GM19240 (cell line): ENCODE measurements at regions not wholly inside any gene's neighbourhood (a gene's known extent, or its start where the extent isn't known, plus 50 kb on each side); places are given as distances from the start of the nearest gene placed in this dataset.

Source experiments
- DNase-seq: peaks from one replicate; pipeline ENCODE4 v3.0.0; 2011; ENCODE audit warnings: low spot score; ENCODE audit not compliant: insufficient read length

DNA sequence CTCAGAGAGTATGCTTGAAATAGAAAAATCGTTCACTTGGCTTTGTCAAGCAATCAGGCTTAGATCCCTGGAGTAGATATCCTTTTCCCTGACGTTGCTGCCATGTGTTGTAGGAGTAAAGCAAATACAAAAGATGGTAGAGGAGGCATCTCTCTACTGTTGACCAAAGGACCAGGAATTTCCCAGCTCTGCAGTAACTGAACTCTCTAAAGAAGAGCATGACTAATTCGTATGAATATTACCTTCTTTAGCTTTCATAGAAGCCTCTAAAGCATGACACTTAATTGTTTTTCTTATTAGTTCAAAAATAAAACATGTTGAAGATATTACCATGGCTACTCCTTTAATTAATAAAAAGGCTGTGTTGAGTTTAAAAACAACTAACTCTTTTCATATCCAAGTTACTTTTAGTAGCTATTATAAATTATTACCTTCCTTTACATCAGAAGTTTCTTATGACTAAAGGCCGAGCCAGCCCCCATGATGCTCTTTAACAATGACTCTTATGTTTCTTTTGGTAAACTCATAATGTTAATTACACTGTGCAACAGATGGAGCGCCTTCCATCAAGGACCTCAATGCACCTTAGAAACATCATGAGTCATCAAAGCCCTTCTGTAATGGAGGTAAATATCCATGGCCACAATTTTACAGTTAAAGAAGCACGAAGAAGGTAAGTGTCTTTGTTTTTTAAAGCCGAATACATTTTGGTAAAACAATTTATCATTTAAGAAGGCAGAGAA lies 352.4 kb downstream of the KLF5 start:
- no peak for DNase-seq

DNA sequence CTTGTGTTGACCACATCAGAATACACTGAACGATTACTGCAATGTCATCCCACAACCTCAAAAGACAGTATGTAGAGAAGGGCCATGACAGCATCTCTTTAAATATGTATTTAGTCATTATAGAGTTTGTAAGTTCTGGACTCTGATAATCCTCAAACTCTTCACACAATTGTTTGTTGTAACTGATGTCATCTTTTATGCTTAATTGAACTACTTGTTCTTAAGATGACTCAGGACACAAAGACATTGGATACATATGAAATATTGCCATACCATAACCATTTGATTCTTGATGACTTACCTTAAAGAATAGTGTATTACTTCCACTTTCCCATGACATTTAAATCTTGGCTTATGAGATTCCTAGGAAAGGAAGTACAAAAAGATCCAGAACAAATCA lies 347.6 kb downstream of the KLF5 start:
- no peak for DNase-seq

DNA sequence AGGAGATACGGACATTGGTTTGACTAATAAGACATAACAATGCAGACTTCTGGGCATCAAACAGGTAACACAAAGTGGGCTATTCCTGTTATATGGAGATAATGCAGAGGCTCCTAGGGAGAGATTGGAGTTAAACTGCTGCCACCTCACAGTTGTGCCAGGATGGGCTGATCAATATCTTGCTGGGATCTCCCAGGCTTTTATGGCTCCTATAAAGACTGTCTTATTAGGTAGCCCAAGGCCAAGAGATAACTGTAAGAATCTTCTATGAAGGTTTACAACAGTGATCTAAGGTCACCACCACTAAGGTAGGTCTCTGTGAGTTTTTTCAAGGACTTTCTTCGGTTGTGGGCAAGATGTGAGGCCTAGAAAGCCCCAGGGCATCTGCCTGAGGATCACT lies 345.8 kb downstream of the KLF5 start:
- no peak for DNase-seq

DNA sequence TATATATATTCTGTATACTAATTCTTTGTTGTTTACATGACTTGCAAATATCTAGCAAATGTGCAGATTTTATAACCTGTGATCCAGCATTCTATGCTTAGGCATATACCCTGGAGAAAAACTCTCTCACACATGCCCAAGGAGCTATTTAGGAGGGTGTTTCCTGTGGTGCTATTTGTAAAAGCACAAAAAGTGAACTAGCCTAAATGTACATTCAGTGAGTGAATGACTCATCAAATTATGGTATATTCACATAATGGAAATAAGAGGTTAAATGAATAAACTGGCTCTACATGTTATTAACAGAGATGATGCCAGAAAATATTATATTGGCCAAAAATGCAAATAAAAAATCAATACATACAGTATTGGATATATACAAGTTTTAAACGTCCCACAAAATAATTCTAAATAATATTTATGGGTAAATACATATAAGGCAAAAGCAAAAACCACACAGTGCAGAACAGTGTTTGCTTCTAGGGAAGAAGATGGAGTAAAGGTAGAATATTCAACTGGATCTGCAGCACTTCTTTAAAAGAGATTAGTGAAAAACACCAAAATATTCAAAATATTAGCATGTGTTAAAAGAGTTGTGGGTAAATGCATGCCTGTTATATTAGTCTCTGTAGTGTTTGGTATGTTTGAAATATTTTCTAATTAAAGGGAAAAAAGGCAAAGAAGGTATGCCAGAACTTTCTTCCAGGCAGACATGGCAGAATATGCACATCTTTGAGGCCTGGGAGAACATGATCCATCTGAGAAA lies 344.7 kb downstream of the KLF5 start:
- no peak for DNase-seq

DNA sequence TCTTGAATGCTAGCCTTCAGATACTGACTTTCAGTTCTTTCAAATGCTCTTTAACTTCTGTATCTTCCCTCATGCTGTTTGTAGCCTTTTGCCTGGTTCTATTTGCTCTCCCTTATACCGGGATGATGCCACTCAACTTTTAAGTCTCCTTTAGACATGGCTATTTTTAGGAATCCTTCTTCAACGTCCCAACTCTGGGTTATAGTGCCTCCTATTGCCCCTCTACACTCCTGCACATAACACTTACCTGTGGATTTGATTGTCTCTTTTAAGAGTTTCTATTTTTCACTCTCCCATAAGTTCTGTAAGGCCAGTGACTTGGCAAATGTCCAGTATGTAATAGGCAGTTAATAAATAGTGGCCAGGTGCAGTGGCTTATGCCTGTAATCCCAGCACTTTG lies 343.0 kb downstream of the KLF5 start:
- DNase-seq: no peak

DNA sequence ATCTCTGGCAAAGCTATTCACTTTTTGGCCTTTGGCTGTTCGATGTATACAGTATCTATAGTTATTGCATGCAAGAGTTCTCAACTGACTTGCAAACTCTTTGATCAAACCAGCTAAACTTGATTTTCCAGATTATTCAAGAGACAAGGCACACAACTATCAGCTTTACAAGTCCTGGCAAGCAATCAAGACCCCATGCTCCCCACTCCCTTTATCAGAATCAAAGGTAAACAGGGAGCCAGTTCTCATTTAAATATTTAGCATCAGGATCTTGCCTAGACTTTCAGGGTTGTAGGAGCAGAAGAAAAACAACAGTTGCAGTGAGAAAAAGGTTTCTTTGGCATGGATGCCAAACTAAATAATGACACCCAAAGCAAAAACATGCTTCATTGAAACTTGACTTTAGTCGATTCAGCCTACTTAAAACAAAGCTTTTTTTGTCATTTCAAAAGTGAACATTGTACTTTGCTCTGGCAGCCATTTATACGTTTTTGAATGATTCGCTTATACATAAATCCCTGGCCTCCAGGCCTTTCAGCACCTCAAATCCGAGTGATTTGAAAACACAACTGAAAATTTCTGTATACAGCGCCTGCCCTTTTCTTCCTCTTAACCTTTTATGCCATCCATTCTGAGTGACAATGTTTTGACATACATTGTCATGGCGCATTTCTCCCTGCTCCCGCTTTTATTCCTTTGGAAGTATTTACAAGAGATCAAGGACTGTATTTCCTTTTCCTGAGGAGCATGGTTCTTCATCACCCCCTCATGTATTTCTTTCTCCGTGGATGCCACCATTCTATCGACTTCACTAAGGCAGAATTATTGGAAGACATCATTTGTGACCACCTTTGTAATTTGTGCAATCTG lies 340.8 kb downstream of the KLF5 start:
- no peak for DNase-seq

DNA sequence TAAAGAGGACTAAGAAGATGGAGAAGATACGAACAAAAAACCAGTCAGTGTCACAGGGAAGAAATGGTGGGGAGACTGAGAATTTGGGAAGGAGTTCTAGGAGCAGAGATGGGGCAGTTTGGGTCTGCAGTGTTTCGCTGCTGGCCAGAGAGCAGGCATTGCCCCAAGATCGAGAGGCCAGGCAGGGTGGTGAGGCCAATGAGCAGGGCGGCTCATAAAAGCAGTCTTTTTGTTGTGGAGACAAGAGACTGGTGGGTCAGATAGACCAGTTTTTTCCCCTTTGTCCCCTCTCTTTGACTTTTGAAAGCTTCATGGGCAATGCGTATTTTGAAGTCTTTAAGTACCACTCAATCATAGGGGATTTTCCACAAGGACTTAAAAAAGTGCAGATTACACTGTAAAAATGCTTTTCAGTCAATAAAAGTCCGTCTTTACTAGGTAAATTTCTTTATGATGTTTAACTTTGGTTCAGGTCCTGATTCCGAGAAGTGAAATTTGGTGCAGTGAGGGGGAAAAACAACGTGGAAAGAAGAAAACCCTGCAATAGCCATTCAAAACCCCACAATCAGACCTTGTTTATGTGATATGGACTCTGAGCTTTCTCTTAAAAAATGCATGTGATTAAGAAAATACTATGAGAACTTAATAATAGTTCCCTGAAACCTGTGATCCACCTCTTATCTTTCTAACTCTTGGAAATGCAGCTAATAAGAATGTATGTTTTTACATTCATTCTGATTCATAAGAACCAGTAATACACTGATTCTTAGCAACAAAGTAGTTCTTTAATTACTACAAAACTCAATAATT lies 338.9 kb downstream of the KLF5 start:
- DNase-seq: no peak

DNA sequence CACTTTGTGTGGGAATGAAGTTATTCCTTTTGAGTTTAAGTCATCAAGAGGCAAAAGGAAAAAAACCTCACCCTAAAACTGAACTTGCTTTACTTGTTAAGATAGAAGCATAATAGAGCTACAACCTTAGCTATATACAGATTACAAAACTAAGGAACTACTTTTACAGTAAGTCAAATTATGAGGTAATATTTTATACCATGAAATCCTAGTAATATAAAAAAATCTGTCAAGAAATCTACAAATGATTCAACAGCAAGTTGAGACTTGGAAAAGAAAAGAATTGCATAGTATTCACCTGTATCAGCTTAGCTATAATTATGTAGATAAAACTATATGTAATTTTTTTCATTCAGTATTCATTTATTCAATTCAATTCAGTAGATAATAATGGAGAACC lies 335.3 kb downstream of the KLF5 start:
- DNase-seq: no peak

DNA sequence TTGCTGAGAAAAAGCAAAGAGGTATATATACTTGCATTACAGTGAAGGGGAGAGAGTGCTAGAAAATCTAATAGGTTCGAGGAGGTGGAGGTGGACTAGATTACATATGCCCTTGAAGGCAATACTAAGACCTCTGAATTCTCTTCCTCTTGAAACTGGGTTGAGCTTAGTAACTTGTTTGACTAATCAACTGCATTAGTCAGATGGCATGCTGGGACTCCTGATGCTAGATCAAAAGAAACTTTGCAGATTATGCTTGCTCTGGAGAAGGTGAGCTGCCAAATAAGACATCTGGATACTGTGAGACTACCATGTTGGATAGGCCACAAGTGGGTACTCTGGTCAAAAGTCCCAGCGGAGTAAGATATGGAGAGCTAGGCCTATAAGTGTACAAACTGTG lies 331.3 kb downstream of the KLF5 start:
- DNase-seq: no peak

DNA sequence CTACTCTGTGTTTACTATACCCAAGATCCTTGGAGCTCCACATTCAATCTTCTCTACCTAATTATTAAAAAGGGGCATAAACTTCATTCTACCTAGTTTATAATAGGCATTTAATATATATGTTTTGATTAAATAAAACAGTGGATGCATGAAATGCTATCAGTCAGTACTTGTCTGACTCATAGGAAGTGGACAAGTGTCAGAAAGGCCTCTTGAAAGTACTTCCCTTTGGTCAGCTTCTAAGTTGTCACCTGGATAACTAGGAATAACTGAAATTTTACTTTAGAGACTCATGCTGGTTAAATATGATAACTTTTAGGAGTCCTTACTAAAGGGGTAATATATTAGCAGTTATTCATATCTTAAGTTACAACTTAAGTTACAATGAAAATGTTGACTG lies 329.8 kb downstream of the KLF5 start:
- no peak for DNase-seq

DNA sequence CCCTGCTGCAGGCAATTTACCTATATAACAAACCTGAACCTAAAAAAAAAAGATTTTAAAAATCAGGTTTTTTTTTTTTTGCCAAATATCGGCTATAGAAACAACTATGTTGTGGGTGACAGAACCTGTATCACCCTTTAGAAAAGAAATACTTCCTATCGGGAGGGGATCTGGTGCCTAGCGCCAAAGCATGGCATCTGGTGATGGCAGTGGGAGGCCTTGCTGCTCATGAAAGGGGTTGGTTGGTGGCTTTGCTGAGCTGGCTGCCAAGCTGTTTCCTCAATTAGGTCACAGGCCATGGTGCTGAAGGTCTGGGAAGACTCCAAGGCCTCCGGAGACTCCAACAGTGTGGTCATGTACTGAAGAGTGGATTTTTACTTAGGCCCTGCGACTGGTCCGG lies 328.5 kb downstream of the KLF5 start:
- no peak for DNase-seq

DNA sequence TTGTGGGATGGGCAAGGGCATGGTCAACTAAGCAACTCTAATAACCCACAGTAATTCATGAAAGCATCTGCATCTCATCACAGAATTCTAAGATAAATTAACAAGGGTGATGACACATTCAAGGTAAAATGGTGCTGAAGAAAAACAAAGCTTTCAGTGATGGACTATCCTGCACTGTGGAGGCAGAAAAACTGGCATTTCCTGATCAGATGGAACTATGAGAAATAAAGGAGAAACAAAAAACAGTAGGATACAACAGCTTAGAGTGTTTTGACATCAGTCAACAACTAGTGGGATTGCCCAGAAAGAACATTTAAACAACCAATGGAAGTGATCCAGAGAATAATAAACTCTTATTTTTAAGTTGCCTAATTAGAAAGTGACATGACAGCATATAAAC lies 327.0 kb downstream of the KLF5 start:
- no peak for DNase-seq

DNA sequence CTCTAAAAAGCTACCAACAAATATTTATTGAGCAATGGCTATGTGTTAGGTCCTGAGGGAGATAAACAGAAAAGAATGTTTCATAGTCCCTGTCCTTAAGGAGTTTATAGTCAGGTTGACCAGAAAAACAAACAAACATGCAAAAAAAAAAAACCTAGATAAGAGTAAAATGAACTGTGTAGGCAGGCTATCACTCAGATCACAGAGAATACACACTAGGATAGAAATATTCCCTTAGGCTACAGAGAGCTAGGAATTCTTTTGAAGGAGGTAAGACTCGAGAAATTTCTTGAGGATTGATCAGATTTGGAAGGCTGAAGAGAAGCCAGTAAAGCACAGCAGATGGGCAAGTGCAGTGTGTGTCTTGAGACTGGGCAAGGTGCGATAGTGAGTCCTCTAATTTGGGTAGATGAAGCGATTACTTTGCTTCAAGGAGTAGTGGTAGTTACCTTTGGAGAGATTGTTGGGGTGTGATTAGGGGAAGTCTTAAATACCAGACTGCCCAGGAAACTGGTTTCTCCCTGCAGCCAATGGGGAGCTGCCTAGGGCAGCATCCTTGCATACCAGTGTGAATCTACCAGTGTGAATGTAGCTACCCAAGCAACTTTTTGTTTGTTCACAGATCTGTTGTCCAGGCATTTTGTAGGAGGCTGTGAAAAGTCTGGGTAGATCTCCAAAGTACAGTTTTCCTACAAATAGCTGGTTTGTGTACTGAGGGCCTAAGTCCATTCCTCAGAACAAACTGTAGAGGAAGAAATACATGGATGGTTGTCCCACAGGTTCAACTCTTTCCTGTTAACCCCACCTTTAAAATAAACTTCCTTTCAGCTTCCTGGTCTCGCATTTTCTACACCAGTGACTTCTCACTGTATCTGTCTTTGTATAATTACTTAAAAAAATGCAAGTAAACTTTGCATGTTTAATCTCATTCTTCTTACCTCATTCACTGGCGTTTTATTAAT lies 314.1 kb downstream of the KLF5 start:
- no peak for DNase-seq

DNA sequence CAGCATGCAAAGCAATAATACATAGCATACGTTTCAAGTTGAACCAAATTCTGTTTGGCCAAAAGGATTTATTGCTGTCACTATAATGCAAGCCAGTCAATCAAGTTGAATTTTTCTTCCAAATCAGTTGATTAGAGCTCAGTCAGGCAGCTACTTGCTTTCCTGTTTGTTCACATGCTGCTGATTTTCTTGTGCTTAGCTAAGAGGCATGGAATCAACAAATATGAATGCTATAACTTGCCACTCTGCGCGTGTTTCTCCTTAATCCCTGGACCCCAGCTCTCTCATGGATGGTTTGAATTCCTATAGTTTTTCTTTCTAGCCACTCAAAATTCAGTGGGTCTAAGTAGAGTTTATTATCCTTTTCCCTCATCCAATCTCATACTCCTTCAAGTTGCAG lies 311.3 kb downstream of the KLF5 start:
- no peak for DNase-seq

DNA sequence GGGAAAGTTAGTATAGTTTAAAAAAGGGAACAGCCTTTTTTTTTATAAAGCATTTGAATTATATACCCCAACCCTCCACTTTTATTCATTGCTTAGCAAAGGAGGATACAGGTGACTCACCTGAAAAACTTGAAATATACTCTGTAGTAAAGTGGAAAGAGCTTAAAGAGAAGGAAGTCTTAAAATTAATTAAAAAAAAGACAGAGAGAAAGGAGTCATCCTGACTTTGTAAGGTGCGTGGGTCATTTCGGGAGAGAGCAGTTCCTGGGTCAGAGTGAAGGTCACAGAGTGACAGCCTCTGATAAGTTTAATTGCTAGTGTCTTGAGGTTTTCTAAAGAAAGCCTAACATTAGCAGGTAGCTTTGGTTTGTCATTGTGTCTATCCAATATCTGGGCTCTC lies 310.3 kb downstream of the KLF5 start:
- DNase-seq: no peak

DNA sequence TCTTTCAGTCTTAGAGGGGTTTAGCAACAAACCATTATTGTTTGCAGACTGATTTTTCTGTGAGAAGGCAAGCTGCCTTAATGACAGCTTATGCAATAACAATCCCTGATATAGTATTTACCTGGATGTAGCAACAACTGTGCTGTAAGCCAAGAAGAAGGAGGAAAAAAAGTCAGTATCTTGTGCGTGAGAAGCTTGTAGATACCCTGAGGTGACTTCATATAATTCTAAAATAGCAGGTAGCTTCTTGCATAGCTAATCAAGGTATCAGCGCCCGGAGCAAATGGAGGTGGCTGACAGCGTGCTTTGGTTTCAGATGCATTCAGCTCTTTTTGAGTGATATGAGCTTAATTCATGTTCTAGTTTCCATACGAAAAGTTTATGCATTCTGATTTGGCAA lies 309.8 kb downstream of the KLF5 start:
- no peak for DNase-seq

DNA sequence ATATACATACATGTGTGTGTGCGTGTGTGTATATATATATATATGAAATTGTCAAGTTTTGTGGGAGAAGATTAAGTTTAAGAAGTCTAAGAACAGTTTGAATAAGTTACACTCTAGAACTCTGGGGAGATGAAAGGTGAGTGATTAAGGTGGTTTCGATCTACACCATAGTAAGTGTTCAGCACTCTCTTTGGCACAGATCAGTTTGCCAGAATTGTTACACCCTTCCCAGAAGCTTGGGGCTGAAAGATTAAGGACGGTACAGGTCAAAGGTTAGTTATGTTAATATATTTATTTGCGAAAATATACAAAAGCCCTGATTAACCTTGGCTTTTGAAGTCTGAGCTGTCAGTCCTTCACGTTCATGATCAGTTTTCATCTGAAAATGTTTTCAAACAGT lies 309.1 kb downstream of the KLF5 start:
- DNase-seq: no peak

DNA sequence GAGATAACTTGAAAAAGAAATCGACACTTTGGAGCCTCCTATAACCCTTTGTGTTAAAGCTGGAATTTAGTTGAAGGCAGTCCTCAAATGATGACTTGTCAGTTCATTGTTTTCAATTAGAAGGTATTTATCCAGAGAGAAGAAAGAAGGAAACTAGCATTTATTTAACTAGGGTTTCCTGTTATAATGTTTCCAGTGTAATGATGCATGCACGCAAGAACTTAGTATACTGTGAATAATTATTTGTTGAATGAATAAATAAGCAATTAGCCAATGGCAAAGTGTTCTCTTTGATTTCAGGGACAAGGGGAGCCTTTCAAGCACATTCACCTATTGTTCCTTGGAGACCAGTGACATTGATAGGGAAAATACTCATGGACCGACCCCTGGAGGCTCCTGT lies 307.4 kb downstream of the KLF5 start:
- DNase-seq: no peak

DNA sequence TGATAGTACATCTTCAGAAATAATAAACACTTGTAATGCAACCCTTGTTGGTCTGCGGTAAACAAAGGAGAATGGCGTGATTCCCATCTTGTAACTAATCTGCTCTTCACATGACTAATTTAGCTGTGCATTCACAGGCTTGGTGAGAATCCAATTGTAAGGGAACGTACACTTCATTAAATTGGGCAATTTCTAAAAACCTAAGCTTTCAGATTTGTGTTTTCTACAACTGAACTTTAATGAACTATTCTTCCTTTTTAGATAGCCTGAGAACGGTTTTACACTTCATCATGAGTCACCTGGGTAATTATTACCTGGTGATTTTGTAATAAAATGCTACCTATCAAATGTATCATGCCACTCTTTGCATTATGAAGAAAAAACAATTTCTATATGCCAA lies 306.9 kb downstream of the KLF5 start:
- DNase-seq: no peak

DNA sequence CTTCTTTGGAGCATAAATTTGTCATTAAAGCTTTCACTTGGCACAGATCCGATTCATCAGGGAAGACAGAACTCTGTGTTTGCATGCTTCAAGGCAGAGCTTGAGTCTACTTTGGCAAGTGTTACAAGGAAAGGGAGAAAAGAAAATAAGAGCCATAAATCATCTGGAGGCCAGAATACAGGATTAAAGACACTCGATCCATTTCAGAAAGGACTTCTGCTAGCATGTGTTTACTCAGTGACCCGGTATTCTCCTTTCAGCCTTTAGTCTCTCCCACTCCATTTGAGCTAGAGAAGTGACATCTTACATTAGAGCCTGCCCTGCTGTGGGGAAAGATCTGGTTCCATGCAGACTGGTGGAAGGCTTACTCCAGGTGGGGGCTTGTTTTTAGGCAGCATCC lies 306.4 kb downstream of the KLF5 start:
- no peak for DNase-seq
